GM23338 (cell line): ENCODE measurements at regions not wholly inside any gene's neighbourhood (a gene's known extent, or its start where the extent isn't known, plus 50 kb on each side); places are given as distances from the start of the nearest gene placed in this dataset.
A peak's percentile ranks its signal among the peaks of the same experiment; 100 is the strongest.

Source experiments
- ATAC-seq: fragments of 200-7000 bp; cut with Tn5 transposase; 3 replicates; pipeline ENCODE4 v1.9.1; 2020
- DNase-seq: peaks from one replicate; pipeline ENCODE4 v3.0.0-alpha.2; 2015; ENCODE audit warnings: low spot score
- H2AFZ ChIP-seq: fragments of 200-600 bp; sonication (generic); 2 replicates; pipeline ENCODE4 v1.8.0; 2016; ENCODE audit warnings: antibody characterized with exemption, mild to moderate bottlenecking, moderate library complexity
- H3F3A ChIP-seq: fragments of 200-600 bp; sonication (generic); replicated peaks from 2 replicates; pipeline ENCODE4 v1.8.0; 2017; ENCODE audit warnings: antibody characterized with exemption, mixed run types, low read depth
- H3K27ac ChIP-seq: fragments of 200-600 bp; sonication (generic); 2 replicates; pipeline ENCODE4 v1.6.1; 2016; ENCODE audit warnings: low read depth
- H3K27me3 ChIP-seq: fragments of 200-600 bp; sonication (generic); 2 replicates; pipeline ENCODE4 v1.8.0; 2016; ENCODE audit warnings: mild to moderate bottlenecking, mixed run types, moderate library complexity; ENCODE audit not compliant: insufficient read depth
- H3K36me3 ChIP-seq: fragments of 200-600 bp; sonication (generic); 2 replicates; pipeline ENCODE4 v1.8.0; 2016; ENCODE audit warnings: mild to moderate bottlenecking; ENCODE audit not compliant: insufficient read depth
- H3K4me1 ChIP-seq: fragments of 200-600 bp; sonication (generic); 2 replicates; pipeline ENCODE4 v1.8.0; 2016; ENCODE audit warnings: mild to moderate bottlenecking, moderate library complexity; ENCODE audit not compliant: insufficient read depth
- H3K4me2 ChIP-seq: fragments of 200-600 bp; sonication (generic); 2 replicates; pipeline ENCODE4 v1.7.1; 2017; ENCODE audit warnings: mixed run types
- H3K4me3 ChIP-seq: fragments of 200-600 bp; sonication (generic); 2 replicates; pipeline ENCODE4 v1.6.1; 2016; ENCODE audit warnings: mixed run types
- H3K79me2 ChIP-seq: fragments of 200-600 bp; sonication (generic); replicated peaks from 2 replicates; pipeline ENCODE4 v1.8.0; 2017; ENCODE audit warnings: mild to moderate bottlenecking; ENCODE audit not compliant: insufficient read depth
- H3K9me2 ChIP-seq: fragments of 200-600 bp; sonication (generic); 2 replicates; pipeline ENCODE4 v1.8.0; 2017; ENCODE audit not compliant: insufficient read depth
- H4K20me1 ChIP-seq: fragments of 200-600 bp; sonication (generic); replicated peaks from 2 replicates; pipeline ENCODE4 v1.8.0; 2017; ENCODE audit warnings: mild to moderate bottlenecking; ENCODE audit not compliant: insufficient read depth
- H3K27ac Mint-ChIP-seq: 2 replicates; pipeline ENCODE4 v1.8.0; 2020; ENCODE audit warnings: inconsistent platforms, mild to moderate bottlenecking, moderate library complexity, mixed read lengths
- H3K27me3 Mint-ChIP-seq: 3 replicates; pipeline ENCODE4 v1.8.0; 2022; ENCODE audit warnings: low read depth, mild to moderate bottlenecking, moderate library complexity, mixed read lengths, inconsistent platforms; ENCODE audit not compliant: insufficient read depth, poor library complexity
- H3K36me3 Mint-ChIP-seq: 3 replicates; pipeline ENCODE4 v1.8.0; 2021; ENCODE audit warnings: low read depth, mild to moderate bottlenecking, inconsistent platforms, moderate library complexity, mixed read lengths
- H3K4me1 Mint-ChIP-seq: 3 replicates; pipeline ENCODE4 v1.8.0; 2020; ENCODE audit warnings: mild to moderate bottlenecking, inconsistent platforms, mixed read lengths
- H3K4me3 Mint-ChIP-seq: 3 replicates; pipeline ENCODE4 v1.8.0; 2021; ENCODE audit warnings: moderate library complexity, mild to moderate bottlenecking, inconsistent platforms, mixed read lengths
- H3K9me3 Mint-ChIP-seq: 3 replicates; pipeline ENCODE4 v1.8.0; 2020; ENCODE audit warnings: moderate library complexity, mild to moderate bottlenecking, inconsistent platforms, mixed read lengths
- CREB1 ChIP-seq: fragments of 250-450 bp; sonication (Bioruptor Pico); IDR thresholded peaks from 2 replicates; pipeline ENCODE4 v1.5.0; 2020; ENCODE audit warnings: low read depth, mild to moderate bottlenecking, moderate library complexity
- EZH2 ChIP-seq: fragments of 200-600 bp; sonication (generic); IDR thresholded peaks from one replicate; pipeline ENCODE4 v1.8.0; 2017; ENCODE audit warnings: antibody characterized with exemption, mild to moderate bottlenecking, low read depth; ENCODE audit not compliant: unreplicated experiment
- EZH2phosphoT487 ChIP-seq: fragments of 200-600 bp; sonication (generic); IDR thresholded peaks from one replicate; pipeline ENCODE4 v1.8.1; 2018; ENCODE audit warnings: antibody characterized with exemption; ENCODE audit not compliant: unreplicated experiment
- NANOG ChIP-seq: IDR thresholded peaks from 2 replicates; pipeline ENCODE4 v1.6.1; 2016; ENCODE audit warnings: antibody characterized with exemption, borderline replicate concordance
- POLR2AphosphoS5 ChIP-seq: IDR thresholded peaks from 2 replicates; pipeline ENCODE4 v1.6.1; 2016; ENCODE audit warnings: antibody characterized with exemption, low read depth
- TF ChIP-seq, protein P1 (sequence below), 2 experiments: fragments of 200-600 bp in 1 of 2; sonication (generic) in 1 of 2; conservative IDR thresholded peaks; 2 replicates each; pipeline versions ENCODE4 v1.5.1 to v1.6.1; 2016 to 2017; ENCODE audit warnings: antibody characterized with exemption in 2 of 2, low read depth in 2 of 2, mild to moderate bottlenecking in 2 of 2, moderate library complexity in 1 of 2
- TF ChIP-seq, protein P2 (sequence below): IDR thresholded peaks from 2 replicates; pipeline ENCODE4 v1.6.1; 2016; ENCODE audit warnings: antibody characterized with exemption

DNA sequence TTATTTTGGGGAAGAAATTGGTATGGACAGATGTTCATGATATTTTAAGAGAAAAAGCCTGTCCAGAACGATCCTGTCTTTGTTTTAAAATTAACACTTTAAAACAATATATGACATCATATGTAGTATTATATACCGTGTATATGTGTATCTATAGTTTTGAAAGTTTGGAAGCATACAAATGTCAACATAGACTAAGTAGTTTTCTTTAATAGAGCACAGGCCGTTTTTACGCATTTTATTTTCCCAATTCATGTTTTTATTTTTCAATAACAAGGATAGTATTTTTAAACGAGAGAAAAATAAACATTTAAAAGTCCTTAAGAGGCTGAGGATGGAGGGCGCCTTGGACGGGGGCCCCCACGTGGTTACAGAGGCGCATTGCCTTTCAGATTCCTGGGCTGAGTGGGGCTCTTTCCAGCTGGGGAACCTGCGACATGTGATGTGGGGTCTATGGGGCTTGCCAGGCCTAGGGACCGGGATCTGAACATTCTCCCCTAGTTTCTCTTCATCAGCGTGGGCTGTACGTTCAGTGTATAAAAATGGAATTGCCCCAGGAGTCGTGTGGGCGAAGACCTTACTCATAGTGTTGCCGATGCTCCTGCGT lies 127.8 kb upstream of the ZNF746 start:
- no peak overlapping the region; the same call in 1 of the 2 replicates for H2AFZ ChIP-seq
- H3K9me2 ChIP-seq: no peaks in the 10 kb centered on the region
- peak overlapping the region; percentile 78 for H3K4me2 ChIP-seq
- H3K4me3 ChIP-seq: peak overlapping the region; percentile 74
- H4K20me1 ChIP-seq: peaks cover 12% of the 10 kb centered on the region
- Mint-ChIP-seq H3K4me1 (peaks cover 12% of the 10 kb centered on the region), H3K36me3 (peaks cover 12% of the 10 kb centered on the region), H3K27me3 (peaks cover 13% of the 10 kb centered on the region), H3K9me3 (no peaks in the 10 kb centered on the region; the same call in 2 of the 3 replicates), H3K27ac (no peak overlapping the region), H3K4me3 (peak overlapping the region; percentile 84)
- no peaks in the 10 kb centered on the region; the same call in 1 of the 2 replicates for H3K36me3 ChIP-seq
- H3K4me1 ChIP-seq: peaks cover 4% of the 10 kb centered on the region; the same call in 1 of the 2 replicates
- peak; percentile 70 for ATAC-seq
- DNase-seq: peak; percentile 89
- H3K27ac ChIP-seq: no peak overlapping the region
- H3K27me3 ChIP-seq: no peaks in the 10 kb centered on the region
- no peaks in the 10 kb centered on the region for H3F3A ChIP-seq
- peaks cover 24% of the 10 kb centered on the region for H3K79me2 ChIP-seq
- TF ChIP-seq, protein P1, sequence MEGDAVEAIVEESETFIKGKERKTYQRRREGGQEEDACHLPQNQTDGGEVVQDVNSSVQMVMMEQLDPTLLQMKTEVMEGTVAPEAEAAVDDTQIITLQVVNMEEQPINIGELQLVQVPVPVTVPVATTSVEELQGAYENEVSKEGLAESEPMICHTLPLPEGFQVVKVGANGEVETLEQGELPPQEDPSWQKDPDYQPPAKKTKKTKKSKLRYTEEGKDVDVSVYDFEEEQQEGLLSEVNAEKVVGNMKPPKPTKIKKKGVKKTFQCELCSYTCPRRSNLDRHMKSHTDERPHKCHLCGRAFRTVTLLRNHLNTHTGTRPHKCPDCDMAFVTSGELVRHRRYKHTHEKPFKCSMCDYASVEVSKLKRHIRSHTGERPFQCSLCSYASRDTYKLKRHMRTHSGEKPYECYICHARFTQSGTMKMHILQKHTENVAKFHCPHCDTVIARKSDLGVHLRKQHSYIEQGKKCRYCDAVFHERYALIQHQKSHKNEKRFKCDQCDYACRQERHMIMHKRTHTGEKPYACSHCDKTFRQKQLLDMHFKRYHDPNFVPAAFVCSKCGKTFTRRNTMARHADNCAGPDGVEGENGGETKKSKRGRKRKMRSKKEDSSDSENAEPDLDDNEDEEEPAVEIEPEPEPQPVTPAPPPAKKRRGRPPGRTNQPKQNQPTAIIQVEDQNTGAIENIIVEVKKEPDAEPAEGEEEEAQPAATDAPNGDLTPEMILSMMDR (conservative IDR thresholded peaks at IDR 0.05; ENCODE audit: low read depth in 2 of 2): peak; percentile 72 to 80
- TF ChIP-seq EZH2: no peak

DNA sequence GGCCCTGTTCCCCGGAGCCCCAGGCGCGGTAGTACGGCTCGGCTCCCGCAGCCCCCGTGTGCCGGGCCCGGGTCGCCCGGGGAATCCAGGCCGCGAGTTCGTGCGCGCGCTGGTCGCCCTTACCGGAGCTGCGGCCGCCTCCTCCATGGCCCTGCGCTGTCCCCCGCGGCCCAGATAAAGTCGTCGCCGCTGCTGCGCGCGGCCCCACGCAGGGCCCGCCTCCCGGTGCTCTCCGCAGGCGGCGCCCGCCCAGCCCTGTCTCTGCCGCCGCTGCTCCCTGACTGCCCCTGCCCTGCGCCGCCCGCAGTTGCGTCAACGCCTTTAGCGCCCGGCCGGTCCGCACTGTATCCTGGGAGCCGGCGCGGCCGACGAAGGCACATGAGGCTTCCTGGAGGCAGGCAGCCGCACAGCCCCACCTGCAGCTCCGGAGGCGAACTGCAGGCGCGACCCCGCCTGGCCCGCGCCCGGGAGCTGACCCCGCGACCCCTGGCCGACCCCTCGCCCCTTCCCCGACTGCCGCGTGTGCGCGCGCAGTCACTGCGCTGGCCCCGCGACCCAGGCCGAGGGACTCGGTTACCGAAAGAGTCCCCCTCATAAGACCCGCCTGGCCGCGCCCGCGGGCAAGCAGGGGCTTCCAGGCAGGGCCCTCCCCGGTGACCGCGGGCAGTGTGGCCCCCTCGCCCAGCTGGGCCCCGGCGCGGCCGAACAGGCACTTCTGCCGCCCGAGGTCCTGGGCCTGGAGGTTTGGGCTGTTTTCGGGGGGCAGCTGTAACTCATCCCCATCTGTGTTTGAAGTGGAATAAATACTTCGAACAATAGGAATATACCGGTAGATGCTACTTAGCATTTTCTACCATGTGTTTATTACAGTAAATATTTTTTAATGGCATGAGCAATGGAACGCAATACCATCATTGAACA lies 127.1 kb upstream of the ZNF746 start:
- Histone ChIP-seq H3K9me2 (no peaks in the 10 kb centered on the region), H3K79me2 (peaks cover 24% of the 10 kb centered on the region), H3K4me3 (peak overlapping the region; percentile 74), H3F3A (no peaks in the 10 kb centered on the region), H3K27me3 (no peaks in the 10 kb centered on the region), H4K20me1 (peaks cover 12% of the 10 kb centered on the region), H2AFZ (peak overlapping the region; percentile 90; the same call in 1 of the 2 replicates), H3K27ac (no peak overlapping the region), H3K4me1 (peaks cover 4% of the 10 kb centered on the region; the same call in 1 of the 2 replicates), H3K4me2 (peak overlapping the region; percentile 96), H3K36me3 (peaks cover 1% of the 10 kb centered on the region; the same call in 1 of the 2 replicates)
- DNase-seq (peak; percentile 96), ATAC-seq (peak; percentile 95)
- H3K36me3 Mint-ChIP-seq: peaks cover 19% of the 10 kb centered on the region
- peaks cover 12% of the 10 kb centered on the region for H3K4me1 Mint-ChIP-seq
- H3K9me3 Mint-ChIP-seq: no peaks in the 10 kb centered on the region; the same call in 2 of the 3 replicates
- H3K4me3 Mint-ChIP-seq: peak overlapping the region; percentile 84
- peaks cover 13% of the 10 kb centered on the region for H3K27me3 Mint-ChIP-seq
- no peak overlapping the region for H3K27ac Mint-ChIP-seq
- peak; percentile 80 for TF ChIP-seq CREB1 (CRISPR knock-in tag)
- no peak for TF ChIP-seq EZH2phosphoT487
- peak; percentile 90 for TF ChIP-seq POLR2AphosphoS5
- TF ChIP-seq, protein P2, sequence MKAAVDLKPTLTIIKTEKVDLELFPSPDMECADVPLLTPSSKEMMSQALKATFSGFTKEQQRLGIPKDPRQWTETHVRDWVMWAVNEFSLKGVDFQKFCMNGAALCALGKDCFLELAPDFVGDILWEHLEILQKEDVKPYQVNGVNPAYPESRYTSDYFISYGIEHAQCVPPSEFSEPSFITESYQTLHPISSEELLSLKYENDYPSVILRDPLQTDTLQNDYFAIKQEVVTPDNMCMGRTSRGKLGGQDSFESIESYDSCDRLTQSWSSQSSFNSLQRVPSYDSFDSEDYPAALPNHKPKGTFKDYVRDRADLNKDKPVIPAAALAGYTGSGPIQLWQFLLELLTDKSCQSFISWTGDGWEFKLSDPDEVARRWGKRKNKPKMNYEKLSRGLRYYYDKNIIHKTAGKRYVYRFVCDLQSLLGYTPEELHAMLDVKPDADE: peak; percentile 43; the same call in 1 of the 2 replicates
- TF ChIP-seq, protein P1 (conservative IDR thresholded peaks at IDR 0.05; ENCODE audit: low read depth in 2 of 2): peak; percentile 50 to 80
- TF ChIP-seq NANOG: no peak
- TF ChIP-seq EZH2: no peak
